ENCODE measurements at regions not wholly inside any gene's neighbourhood (a gene's known extent, or its start where the extent isn't known, plus 50 kb on each side); places are given as distances from the start of the nearest gene placed in this dataset.

- no peak for DNase-seq
Measured at GRCh38 chr4:145345401-145345800, 136.3 kb upstream of the SMAD1 start.

DNA sequence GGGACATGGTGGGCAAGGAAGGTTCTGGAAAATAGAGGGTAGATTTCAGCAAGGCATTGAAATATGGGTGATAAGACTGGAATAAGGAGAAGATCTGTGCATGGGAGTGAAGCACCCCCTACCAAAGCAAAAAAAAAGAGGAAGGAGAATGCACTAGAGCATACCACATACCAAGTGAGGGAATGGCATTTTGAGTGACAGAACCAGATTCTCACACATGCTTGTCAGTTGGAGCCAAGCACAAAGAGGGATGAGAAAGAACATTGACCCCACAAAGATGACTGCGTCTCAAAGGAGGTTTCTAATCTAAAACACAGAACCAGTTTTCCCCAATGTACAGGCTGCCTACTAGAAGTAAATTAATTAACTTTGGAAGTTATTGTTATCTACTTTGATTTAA lies 140.3 kb upstream of the SMAD1 start:
- DNase-seq = no peak

DNA sequence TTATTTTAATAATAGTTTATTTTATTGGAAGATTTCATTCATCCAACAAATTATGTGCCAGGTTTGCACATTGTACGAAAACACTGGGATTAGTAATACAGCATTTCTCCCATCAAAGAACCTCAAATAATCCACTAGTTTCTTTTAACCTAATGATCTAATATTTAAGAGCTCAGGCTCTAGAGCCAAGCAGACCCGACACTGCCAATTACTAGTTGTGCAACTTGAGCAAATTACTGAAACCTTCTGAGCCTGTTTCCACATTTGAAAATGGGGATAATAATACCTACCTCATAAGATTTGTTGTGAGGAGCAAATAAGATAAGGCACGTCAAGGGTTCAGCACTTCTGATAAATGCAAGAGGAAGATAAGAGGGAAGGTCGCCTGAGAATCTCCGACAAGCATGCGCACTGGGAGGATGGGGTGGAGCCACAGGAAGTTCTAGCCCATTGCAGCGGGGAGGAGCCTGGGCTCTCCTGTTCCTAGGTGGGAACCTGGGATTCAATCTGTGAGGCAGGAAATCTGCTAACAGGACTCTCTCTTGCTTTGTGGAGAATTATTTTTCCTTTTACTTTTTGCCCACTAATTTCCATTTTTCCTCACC lies 141.5 kb upstream of the SMAD1 start:
- DNase-seq = no peak

DNA sequence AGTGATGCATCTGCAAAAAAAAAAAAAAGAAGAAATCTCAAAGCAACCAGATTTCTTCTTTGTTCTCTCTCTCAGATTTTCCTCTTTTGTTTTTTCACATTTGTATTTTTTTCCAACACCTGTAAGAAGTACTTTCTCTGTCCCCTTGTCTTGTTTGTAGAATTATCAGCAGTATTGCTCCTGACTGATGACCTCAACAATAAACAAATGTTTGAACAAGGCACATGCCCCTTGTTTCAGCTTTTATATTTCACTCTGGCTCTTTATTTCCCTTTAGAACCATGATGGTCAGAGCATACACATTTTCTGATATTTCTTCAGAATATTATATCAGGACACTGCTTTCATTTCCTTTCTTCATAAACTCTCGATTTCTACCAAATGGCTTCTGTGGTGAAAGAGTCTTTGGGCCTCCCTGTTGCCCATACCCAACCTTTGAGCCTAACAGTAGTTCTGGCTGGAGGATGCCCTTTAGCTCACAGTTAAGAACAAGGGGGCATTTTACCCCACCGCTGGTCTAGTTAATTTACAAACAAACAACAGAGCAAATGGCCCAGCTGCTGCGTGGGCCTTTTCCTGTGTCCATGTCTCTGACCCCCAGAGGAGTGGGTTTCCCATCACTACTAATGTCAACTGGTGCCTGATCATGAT lies 142.5 kb upstream of the SMAD1 start:
- DNase-seq = no peak

GRCh38 chr4:145338568-145338967 lies 143.1 kb upstream of the SMAD1 start:
- DNase-seq = no peak

DNA sequence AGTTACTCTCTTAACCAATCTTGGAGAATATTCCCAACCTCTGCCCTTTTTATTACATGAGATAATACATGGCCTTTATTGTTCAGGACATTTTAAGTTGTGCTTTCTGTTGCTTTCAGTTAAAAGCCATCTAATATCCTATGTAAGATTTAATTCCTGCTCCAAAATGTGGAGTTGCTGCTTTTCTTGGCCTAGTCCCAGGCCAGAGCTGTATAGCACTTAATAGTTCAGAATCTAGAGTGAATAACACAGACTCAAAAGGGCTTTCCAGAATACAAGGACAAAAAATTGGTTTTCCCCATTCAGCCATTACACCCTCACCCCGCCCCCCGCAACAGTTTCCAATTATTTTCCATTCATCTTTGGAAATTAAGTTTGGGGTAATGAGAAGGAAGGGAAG lies 144.3 kb upstream of the SMAD1 start:
- DNase-seq = no peak

- no peak for DNase-seq
Measured at GRCh38 chr4:145333786-145334185, 147.9 kb upstream of the SMAD1 start.

- no peak for DNase-seq
Measured at GRCh38 chr4:145326491-145326890, 146.1 kb upstream of the OTUD4 start.

DNA sequence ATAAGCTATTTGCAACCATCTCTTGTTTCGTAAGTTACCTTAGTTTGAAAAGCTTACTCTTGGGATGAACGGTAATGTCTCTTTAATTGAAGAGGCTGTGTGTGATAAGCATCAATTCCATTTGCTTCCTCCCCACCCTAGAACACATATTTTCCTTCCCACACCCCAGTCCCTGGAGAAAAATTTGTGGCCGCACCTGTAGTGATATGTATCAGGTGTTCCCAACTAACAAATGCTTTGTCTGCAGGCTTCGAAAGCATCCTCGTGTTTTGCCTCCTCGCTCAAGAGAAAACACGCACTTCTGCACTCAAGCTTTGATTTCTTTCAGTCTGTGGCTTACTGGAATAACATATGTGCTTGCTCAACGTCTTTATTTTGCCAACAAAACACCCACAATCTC lies 143.8 kb upstream of the OTUD4 start:
- DNase-seq = no peak

DNA sequence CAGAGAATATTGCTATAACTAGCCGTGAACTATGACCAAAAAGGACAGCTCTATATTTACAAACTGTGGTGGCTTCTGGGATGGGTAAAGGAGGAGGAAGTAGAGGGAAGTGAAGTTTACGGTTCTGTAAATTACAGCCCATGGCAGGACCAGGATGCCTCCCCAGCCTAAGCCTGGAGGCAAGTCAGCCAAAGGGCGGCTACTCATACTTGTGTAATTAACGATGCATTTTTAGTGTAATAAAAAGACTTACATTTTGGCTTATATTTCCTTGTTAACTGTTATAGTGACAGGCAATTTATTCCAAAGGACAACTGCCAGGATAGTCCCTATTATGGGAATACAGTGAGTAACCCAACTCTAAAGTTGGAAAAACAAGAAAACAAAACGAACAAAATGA lies 139.9 kb upstream of the OTUD4 start:
- no peak for DNase-seq

- no peak for DNase-seq
Measured at GRCh38 chr4:145319751-145320150, 139.4 kb upstream of the OTUD4 start.

- DNase-seq = no peak
Measured at GRCh38 chr4:145316897-145317574, 136.6 kb upstream of the OTUD4 start.

DNA sequence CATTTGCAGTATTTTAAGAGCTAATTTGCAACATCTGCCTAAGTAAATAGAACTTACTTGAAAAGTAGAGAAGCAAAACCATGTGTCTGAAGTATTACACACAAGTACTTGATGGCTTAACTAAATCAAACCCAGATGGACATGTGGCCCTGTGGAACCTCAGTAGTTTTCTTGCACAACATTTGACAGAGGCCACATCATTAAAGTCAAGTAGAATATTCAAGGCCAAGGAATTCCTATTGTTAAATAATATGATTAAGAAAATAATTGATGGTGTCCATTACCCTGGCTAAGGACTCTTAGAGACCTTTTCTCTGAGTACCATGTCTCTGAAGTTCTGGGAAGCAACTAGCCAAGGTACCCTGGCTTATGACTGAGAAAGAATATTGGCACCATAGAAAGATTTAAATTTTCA lies 135.4 kb upstream of the OTUD4 start:
- DNase-seq = no peak

DNA sequence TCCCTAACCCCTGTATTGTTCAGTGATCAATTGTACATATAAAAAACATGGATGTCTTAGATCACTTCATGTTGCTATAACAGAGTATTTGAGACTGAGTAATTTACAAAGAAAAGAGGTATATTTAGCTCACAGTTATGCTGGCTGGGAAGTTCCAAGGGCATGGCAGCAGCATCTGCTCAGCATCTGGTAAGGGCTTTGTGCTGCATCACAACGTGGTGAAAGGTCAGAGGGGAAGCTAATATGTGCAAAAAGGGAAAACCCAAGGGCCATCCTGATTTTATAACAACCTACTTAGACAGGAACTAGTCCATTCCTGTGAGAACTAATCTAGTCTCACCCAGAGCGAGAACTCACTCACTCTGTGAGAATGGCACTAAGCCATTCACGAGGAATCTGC lies 128.2 kb upstream of the OTUD4 start:
- DNase-seq = no peak

- DNase-seq = no peak
Measured at GRCh38 chr4:145307763-145308430, 127.5 kb upstream of the OTUD4 start.

DNA sequence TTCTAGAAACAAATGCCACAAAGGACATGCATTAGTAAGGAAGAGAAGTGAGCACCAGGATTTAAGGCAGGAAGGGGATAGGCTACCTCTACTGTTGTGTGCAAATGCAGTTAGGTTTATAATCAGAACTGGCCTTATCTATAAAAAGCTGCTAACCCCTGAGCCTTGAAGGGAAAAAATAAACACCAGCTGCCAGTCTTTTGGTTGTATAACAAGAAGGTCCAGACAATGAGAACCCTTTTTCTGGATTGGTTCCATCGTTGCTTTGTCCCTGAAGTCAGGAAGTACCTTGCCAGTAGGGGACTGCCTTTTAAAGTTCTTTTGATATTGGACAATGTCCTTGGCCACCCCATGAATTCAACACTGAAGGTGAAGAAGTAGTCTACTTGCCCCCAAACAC lies 126.7 kb upstream of the OTUD4 start:
- no peak for DNase-seq

GRCh38 chr4:145302725-145303124 lies 122.3 kb upstream of the OTUD4 start:
- no peak for DNase-seq

GRCh38 chr4:145301386-145302080 lies 121.1 kb upstream of the OTUD4 start:
- DNase-seq = no peak

DNA sequence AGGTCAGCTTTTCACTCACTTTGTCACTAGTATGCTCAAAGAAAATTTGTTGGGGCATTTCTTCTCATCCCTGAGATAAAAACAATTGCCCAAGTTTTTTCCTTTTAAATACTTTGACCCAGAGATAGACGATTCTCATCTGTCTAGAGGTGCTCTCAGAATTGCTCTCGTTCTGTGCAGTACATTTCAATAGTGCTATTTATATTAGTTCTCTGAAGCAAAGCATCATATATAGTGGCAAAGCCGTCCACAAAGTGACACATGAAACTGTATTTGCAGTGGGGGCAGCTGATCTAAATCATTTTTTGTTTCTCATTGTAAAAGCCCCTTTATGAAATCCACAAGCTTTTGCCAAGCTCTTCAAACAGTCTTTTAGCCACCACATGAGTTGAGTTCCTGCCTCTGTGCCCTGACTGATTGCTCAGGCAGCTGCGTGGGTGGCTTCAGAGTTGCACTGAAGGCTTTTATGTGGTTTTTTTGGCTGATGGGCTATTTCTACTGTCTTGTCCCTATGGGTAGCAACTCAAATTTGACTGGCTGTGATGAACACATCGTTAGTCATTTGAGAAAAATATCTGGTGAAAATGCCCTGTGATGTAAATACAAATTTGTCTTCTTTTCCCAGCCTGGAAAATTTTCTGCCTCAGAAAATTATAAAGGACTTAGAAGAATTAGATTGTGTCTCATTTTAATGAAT lies 119.1 kb upstream of the OTUD4 start:
- DNase-seq = no peak

GRCh38 chr4:145298885-145299284 lies 118.5 kb upstream of the OTUD4 start:
- no peak for DNase-seq

DNA sequence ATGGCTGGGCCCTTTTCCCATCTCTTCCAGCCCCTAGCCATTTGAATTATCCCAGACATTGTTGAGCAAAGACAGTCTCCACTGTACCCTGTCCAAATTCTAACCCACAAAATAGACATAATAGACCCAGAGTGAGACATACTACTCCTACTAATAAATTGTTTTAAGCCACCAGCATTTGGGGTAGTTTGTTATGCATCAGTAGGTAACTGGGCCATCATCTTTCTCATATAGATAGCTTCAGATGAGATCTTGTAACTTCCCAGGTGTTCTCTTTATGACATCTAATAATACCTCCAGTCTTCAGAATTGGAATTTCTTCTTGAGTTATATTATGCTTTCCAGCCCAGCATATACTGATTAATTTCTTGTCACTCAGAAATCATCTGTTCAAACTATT lies 117.2 kb upstream of the OTUD4 start:
- no peak for DNase-seq

DNA sequence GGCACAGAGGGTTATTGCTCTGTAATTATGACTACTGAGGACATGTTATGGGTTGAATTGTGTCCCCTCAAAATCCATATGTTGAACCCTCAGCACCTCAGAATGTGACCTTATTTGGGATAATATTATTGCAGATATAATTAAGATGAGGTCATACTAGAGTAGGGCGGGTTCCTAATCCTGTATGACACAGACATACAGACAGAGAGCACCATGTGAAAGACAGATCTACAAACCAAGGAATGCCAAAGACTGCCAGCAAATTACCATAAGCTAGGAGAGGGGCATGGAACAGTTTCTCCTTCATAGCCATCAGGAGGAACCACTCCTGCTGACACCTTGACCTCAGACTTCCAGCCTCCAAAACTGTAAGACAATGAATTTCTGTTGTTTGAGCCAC lies 115.2 kb upstream of the OTUD4 start:
- no peak for DNase-seq

DNA sequence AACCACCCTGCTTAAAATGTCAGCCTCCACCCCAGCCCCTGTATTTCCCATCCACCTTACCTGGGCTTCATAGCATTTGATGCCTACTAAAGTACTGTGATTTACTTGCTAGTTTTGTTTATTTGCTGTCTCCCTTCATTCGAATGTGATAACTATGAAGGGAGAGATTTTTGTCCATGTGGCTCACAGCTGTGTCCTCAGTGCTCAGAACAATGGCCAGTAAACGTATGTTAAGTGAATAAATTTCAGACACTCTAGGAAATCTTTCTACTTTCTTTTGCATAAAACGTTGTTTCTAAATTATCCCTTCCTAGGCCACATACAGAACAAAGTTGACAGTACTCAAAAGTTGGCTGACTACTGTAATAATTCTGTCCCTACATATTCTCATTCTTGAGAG lies 114.7 kb upstream of the OTUD4 start:
- DNase-seq = no peak
